H1 (cell line): ENCODE measurements at regions not wholly inside any gene's neighbourhood (a gene's known extent, or its start where the extent isn't known, plus 50 kb on each side); places are given as distances from the start of the nearest gene placed in this dataset.

Experiments used
- CTCF ChIA-PET: fragments of 300-600 bp; sonication (Branson Sonifier 250); formaldehyde crosslinking; loops from one replicate; lab custom pipeline; 2021; ENCODE audit not compliant: partially characterized antibody; lab: Charles Lee
- POLR2A ChIA-PET: fragments of 300-600 bp; sonication (Branson Sonifier 250); formaldehyde crosslinking; loops from one replicate; lab custom pipeline; 2021; ENCODE audit warnings: inconsistent platforms; ENCODE audit not compliant: partially characterized antibody; lab: Charles Lee
- DNase-seq, 2 experiments: peaks; one replicate each; pipeline versions ENCODE4 v3.0.0 to v3.0.0-alpha.2; 2010 to 2022; ENCODE audit warnings: low spot score in 2 of 2, low read depth in 1 of 2, mixed read lengths in 1 of 2
- FAIRE-seq: peaks from 2 replicates; lab custom pipeline; 2011; peaks lifted over from hg19 to GRCh38; lab: Jason Lieb, UNC
- H2AFZ ChIP-seq: 2 replicates; pipeline ENCODE4 v1.8.1; 2012; ENCODE audit warnings: low read length, inconsistent platforms
- H2AK5ac ChIP-seq: 2 replicates; pipeline ENCODE4 v1.6.1; 2013; ENCODE audit warnings: low read depth, low read length
- H2BK120ac ChIP-seq: replicated peaks from 2 replicates; pipeline ENCODE3; 2013; ENCODE audit warnings: low read depth, low read length, inconsistent platforms
- H2BK12ac ChIP-seq: 2 replicates; pipeline ENCODE4 v1.6.1; 2013; ENCODE audit warnings: low read depth, low read length
- H2BK15ac ChIP-seq: 2 replicates; pipeline ENCODE4 v1.6.1; 2013; ENCODE audit warnings: low read length
- H2BK20ac ChIP-seq: 2 replicates; pipeline ENCODE4 v1.6.1; 2013; ENCODE audit warnings: low read length
- H2BK5ac ChIP-seq: 2 replicates; pipeline ENCODE4 v1.6.1; 2013; ENCODE audit warnings: low read depth, low read length
- H3K14ac ChIP-seq: 2 replicates; pipeline ENCODE4 v1.6.1; 2013; ENCODE audit warnings: inconsistent platforms; ENCODE audit not compliant: insufficient read length
- H3K18ac ChIP-seq: 2 replicates; pipeline ENCODE4 v1.6.1; 2013; ENCODE audit warnings: low read length; ENCODE audit errors: extremely low read depth
- H3K23ac ChIP-seq: 2 replicates; pipeline ENCODE4 v1.6.1; 2013; ENCODE audit warnings: inconsistent platforms; ENCODE audit not compliant: insufficient read length
- H3K23me2 ChIP-seq: 2 replicates; pipeline ENCODE4 v1.6.1; 2013; ENCODE audit warnings: low read depth, low read length
- H3K27ac ChIP-seq: 2 replicates; pipeline ENCODE4 v1.6.1; 2011; ENCODE audit warnings: low read depth, low read length, inconsistent platforms
- H3K27me3 ChIP-seq, 4 experiments: replicated peaks in 1 of 4; 1 replicate in 1 of 4; 2 replicates in 3 of 4; pipeline versions ENCODE4 v1.6.1 to v1.8.1; 2011 to 2013; ENCODE audit warnings: low read length in 3 of 4, mild to moderate bottlenecking in 3 of 4, inconsistent platforms in 2 of 4, mixed read lengths in 2 of 4, moderate library complexity in 1 of 4; ENCODE audit not compliant: control insufficient read depth in 3 of 4, insufficient read depth in 3 of 4; ENCODE audit errors: extremely low read depth in 1 of 4
- H3K36me3 ChIP-seq, 4 experiments: 2 replicates each; pipeline versions ENCODE4 v1.6.1 to v1.8.1; 2011 to 2013; ENCODE audit warnings: mild to moderate bottlenecking in 4 of 4, low read length in 3 of 4, moderate library complexity in 2 of 4, control low read depth in 1 of 4, inconsistent platforms in 1 of 4; ENCODE audit not compliant: insufficient read depth in 4 of 4, control insufficient read depth in 2 of 4
- H3K4ac ChIP-seq: replicated peaks from 2 replicates; pipeline ENCODE3; 2013; ENCODE audit warnings: low read length, low read depth, mixed read lengths, inconsistent platforms; ENCODE audit not compliant: insufficient read length
- H3K4me1 ChIP-seq, 4 experiments: replicated peaks in 1 of 4; 1 replicate in 1 of 4; 2 replicates in 3 of 4; pipeline versions ENCODE4 v1.6.1 to v1.8.1; 2011 to 2013; ENCODE audit warnings: low read length in 3 of 4, inconsistent platforms in 2 of 4, mixed read lengths in 1 of 4; ENCODE audit not compliant: insufficient read depth in 4 of 4, control insufficient read depth in 3 of 4
- H3K4me2 ChIP-seq, 2 experiments: 2 replicates each; pipeline versions ENCODE4 v1.6.1 to v1.8.1; 2011 to 2013; ENCODE audit warnings: low read depth in 2 of 2, low read length in 2 of 2, control low read depth in 1 of 2, inconsistent platforms in 1 of 2, mild to moderate bottlenecking in 1 of 2; ENCODE audit not compliant: insufficient read depth in 1 of 2
- H3K4me3 ChIP-seq, 4 experiments: fragments of 200-600, 300-600 bp in 1 of 4; sonication (generic), shearing (Covaris generic), sonication (Bioruptor Twin) in 1 of 4; 2 replicates each; pipeline versions ENCODE4 v1.5.1 to v1.8.1; 2011 to 2016; ENCODE audit warnings: low read length in 4 of 4, low read depth in 3 of 4, control low read depth in 2 of 4, inconsistent platforms in 2 of 4, mild to moderate bottlenecking in 2 of 4, mixed read lengths in 1 of 4, moderate library complexity in 1 of 4; ENCODE audit not compliant: insufficient read depth in 2 of 4; ENCODE audit errors: extremely low read depth in 1 of 4
- H3K56ac ChIP-seq: replicated peaks from 2 replicates; pipeline ENCODE3; 2013; ENCODE audit warnings: low read depth, mild to moderate bottlenecking, mixed read lengths, low read length, inconsistent platforms; ENCODE audit not compliant: insufficient read length
- H3K79me1 ChIP-seq: 2 replicates; pipeline ENCODE4 v1.6.1; 2013; ENCODE audit warnings: low read depth, low read length, control low read depth
- H3K79me2 ChIP-seq, 2 experiments: 2 replicates each; pipeline versions ENCODE4 v1.6.1 to v1.8.1; 2012 to 2013; ENCODE audit warnings: low read length in 2 of 2, mild to moderate bottlenecking in 2 of 2, inconsistent platforms in 1 of 2; ENCODE audit not compliant: insufficient read depth in 2 of 2, control insufficient read depth in 1 of 2
- H3K9ac ChIP-seq, 4 experiments: replicated peaks in 1 of 4; 1 replicate in 1 of 4; 2 replicates in 3 of 4; pipeline versions ENCODE4 v1.6.1 to v1.8.1; 2011 to 2013; ENCODE audit warnings: low read depth in 3 of 4, low read length in 3 of 4, control low read depth in 2 of 4, mild to moderate bottlenecking in 2 of 4, moderate library complexity in 2 of 4, inconsistent platforms in 1 of 4; ENCODE audit errors: extremely low read depth in 1 of 4
- H3K9me3 ChIP-seq, 2 experiments: 2 replicates each; pipeline versions ENCODE4 v1.6.1 to v1.8.1; 2012 to 2013; ENCODE audit warnings: mild to moderate bottlenecking in 2 of 2, moderate library complexity in 2 of 2, control low read depth in 1 of 2, inconsistent platforms in 1 of 2, low read depth in 1 of 2, low read length in 1 of 2, mixed read lengths in 1 of 2; ENCODE audit not compliant: insufficient read depth in 2 of 2
- H4K20me1 ChIP-seq, 2 experiments: replicated peaks in 1 of 2; 2 replicates each; pipeline versions ENCODE3 to v1.8.1; 2011 to 2013; ENCODE audit warnings: inconsistent platforms in 2 of 2, low read length in 2 of 2, mild to moderate bottlenecking in 1 of 2; ENCODE audit not compliant: insufficient read depth in 2 of 2, control insufficient read depth in 1 of 2
- H4K5ac ChIP-seq: 2 replicates; pipeline ENCODE4 v1.6.1; 2013; ENCODE audit warnings: low read length, low read depth, mixed read lengths, inconsistent platforms; ENCODE audit not compliant: insufficient read length
- H4K8ac ChIP-seq: 2 replicates; pipeline ENCODE4 v1.8.0; 2013; ENCODE audit warnings: mild to moderate bottlenecking, moderate library complexity, low read length, inconsistent platforms; ENCODE audit not compliant: insufficient read depth; ENCODE audit errors: extremely low read depth
- H4K91ac ChIP-seq: replicated peaks from 2 replicates; pipeline ENCODE3; 2013; ENCODE audit warnings: low read length, mixed read lengths, inconsistent platforms; ENCODE audit not compliant: insufficient read length
- CBX5 ChIP-seq: fragments of 300-800, 300-1000 bp; sonication (generic); IDR thresholded peaks from 2 replicates; pipeline ENCODE4 v1.7.1; 2016; ENCODE audit warnings: antibody characterized with exemption, low read length, low read depth
- EP300 ChIP-seq, 2 experiments: IDR thresholded peaks; 1 replicate in 1 of 2; 2 replicates in 1 of 2; pipeline ENCODE4 v1.6.1; 2011 to 2012; ENCODE audit warnings: low read depth in 2 of 2, low read length in 2 of 2, mild to moderate bottlenecking in 2 of 2, borderline replicate concordance in 1 of 2, inconsistent platforms in 1 of 2, moderate library complexity in 1 of 2
- POLR2A ChIP-seq, 2 experiments: IDR thresholded peaks; 1 replicate in 1 of 2; 2 replicates in 1 of 2; pipeline ENCODE4 v1.6.1; 2011; ENCODE audit warnings: low read depth in 2 of 2, low read length in 2 of 2, mild to moderate bottlenecking in 2 of 2; ENCODE audit errors: control extremely low read depth in 1 of 2
- POLR2AphosphoS5 ChIP-seq: IDR thresholded peaks from 2 replicates; pipeline ENCODE4 v1.6.1; 2011; ENCODE audit warnings: low read depth, low read length
- SP4 ChIP-seq: IDR thresholded peaks from 2 replicates; pipeline ENCODE4 v1.6.1; 2012; ENCODE audit warnings: low read length, inconsistent platforms
- TBP ChIP-seq: IDR thresholded peaks from 2 replicates; pipeline ENCODE4 v1.6.1; 2011; ENCODE audit warnings: low read depth, low read length, improper control_type of control experiment
- WGBS, 2 experiments: shearing (Covaris generic) in 1 of 2; methylation state at CpG; one replicate each; pipeline versions ENCODE4 v1.1.6 to v1.1.7; 2013 to 2015; ENCODE audit warnings: low lambda C conversion rate in 2 of 2, mixed read lengths in 2 of 2, inconsistent platforms in 1 of 2, low coverage in 1 of 2, missing lambda C conversion rate in 1 of 2; ENCODE audit not compliant: insufficient replicate concordance in 2 of 2, insufficient coverage in 1 of 2, insufficient read length in 1 of 2; ENCODE audit errors: extremely low coverage in 1 of 2, missing lambda C conversion rate in 1 of 2; 5-methylcytosine and 5-hydroxymethylcytosine counted together
- TF ChIP-seq, protein P1 (sequence below), 3 experiments: IDR thresholded peaks; 1 replicate in 2 of 3; 2 replicates in 1 of 3; pipeline versions ENCODE4 v1.5.1 to v1.6.1; 2011; ENCODE audit warnings: low read length in 3 of 3, mild to moderate bottlenecking in 3 of 3, inconsistent platforms in 2 of 3, low read depth in 1 of 3, moderate library complexity in 1 of 3; ENCODE audit not compliant: insufficient read depth in 1 of 3; ENCODE audit errors: control extremely low read depth in 1 of 3
- TF ChIP-seq, protein P2 (sequence below): IDR thresholded peaks from 2 replicates; pipeline ENCODE4 v1.6.1; 2011; ENCODE audit warnings: low read length, improper control_type of control experiment
- TF ChIP-seq, protein P3 (sequence below): IDR thresholded peaks from 2 replicates; pipeline ENCODE4 v1.6.1; 2011; ENCODE audit warnings: low read depth, mild to moderate bottlenecking, low read length; ENCODE audit not compliant: insufficient read depth

DNA sequence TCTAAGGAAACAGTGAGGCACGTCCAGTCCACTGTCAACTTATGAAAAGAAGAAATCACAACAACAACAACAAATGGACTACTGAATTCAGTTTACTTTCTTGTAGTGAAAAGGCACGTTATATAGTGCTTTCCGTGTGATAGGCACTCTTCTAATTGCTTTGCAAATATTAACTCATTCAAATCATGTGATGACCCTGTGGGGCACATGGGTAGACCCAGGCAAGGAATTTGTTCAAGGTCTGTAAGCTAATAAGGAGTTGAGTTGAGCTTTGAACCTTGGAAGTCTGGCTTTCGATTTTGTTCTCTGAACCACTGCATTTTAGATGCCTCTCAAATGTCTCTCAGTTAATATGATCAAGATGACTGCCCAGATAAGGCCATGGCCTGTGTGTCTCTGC is 295.1 kb upstream of the RBFOX1 start:
- no peaks in the 10 kb centered on the region for H3K79me2 ChIP-seq
- H4K91ac ChIP-seq = no peak overlapping the region

More for the DNA sequence above, 295.1 kb upstream of the RBFOX1 start:
- 88% methylated on average over 4 of the region's 4 CpGs; no CpG with 5 or more reads in 1 of the 2 experiments for WGBS, 2 experiments
- H3K23ac ChIP-seq = no peak overlapping the region
- no peak overlapping the region for H3K18ac ChIP-seq
- H3K9me3 ChIP-seq = no peaks in the 10 kb centered on the region
- H3K23me2 ChIP-seq = no peaks in the 10 kb centered on the region
- H3K56ac ChIP-seq = no peak overlapping the region
- H3K4me1 ChIP-seq = peaks cover 0 to 4% (median 0%) of the 10 kb centered on the region in 4 experiments; a peak in 2 of 7 replicates
- H2BK5ac ChIP-seq = no peak overlapping the region
- H3K36me3 ChIP-seq = no peaks in the 10 kb centered on the region
- no peak overlapping the region for H2AFZ ChIP-seq
- H2BK120ac ChIP-seq = no peak overlapping the region
- H2AK5ac ChIP-seq = no peak overlapping the region
- no peaks in the 10 kb centered on the region for H4K20me1 ChIP-seq
- no peak overlapping the region for H3K4me3 ChIP-seq
- no peak overlapping the region for H3K14ac ChIP-seq
- H4K5ac ChIP-seq = no peak overlapping the region
- FAIRE-seq = no peak
- no peak overlapping the region for H3K4me2 ChIP-seq
- H3K79me1 ChIP-seq = no peaks in the 10 kb centered on the region
- CTCF ChIA-PET = interaction anchor here (0.9 to 1.4 kb wide), 4 partner anchors 9 to 67 kb away, joined by 3 to 9 read pairs (median 4); no protein-coding TSS in a partner anchor
- DNase-seq = no peak
- H2BK15ac ChIP-seq = no peak overlapping the region
- H4K8ac ChIP-seq = no peak overlapping the region
- H3K27ac ChIP-seq = no peak overlapping the region
- no peak overlapping the region for H3K4ac ChIP-seq
- no peaks in the 10 kb centered on the region for H3K27me3 ChIP-seq
- TF ChIP-seq CBX5 = no peak
- TF ChIP-seq, protein P1, sequence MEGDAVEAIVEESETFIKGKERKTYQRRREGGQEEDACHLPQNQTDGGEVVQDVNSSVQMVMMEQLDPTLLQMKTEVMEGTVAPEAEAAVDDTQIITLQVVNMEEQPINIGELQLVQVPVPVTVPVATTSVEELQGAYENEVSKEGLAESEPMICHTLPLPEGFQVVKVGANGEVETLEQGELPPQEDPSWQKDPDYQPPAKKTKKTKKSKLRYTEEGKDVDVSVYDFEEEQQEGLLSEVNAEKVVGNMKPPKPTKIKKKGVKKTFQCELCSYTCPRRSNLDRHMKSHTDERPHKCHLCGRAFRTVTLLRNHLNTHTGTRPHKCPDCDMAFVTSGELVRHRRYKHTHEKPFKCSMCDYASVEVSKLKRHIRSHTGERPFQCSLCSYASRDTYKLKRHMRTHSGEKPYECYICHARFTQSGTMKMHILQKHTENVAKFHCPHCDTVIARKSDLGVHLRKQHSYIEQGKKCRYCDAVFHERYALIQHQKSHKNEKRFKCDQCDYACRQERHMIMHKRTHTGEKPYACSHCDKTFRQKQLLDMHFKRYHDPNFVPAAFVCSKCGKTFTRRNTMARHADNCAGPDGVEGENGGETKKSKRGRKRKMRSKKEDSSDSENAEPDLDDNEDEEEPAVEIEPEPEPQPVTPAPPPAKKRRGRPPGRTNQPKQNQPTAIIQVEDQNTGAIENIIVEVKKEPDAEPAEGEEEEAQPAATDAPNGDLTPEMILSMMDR (IDR thresholded peaks at IDR 0.05; ENCODE audit: control extremely low read depth in 1 of 3, insufficient read depth in 1 of 3, low read depth in 1 of 3, low read length in 3 of 3) = no peak
- no peak for TF ChIP-seq TBP
- TF ChIP-seq, protein P2, sequence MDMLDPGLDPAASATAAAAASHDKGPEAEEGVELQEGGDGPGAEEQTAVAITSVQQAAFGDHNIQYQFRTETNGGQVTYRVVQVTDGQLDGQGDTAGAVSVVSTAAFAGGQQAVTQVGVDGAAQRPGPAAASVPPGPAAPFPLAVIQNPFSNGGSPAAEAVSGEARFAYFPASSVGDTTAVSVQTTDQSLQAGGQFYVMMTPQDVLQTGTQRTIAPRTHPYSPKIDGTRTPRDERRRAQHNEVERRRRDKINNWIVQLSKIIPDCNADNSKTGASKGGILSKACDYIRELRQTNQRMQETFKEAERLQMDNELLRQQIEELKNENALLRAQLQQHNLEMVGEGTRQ = no peak
- no peak for TF ChIP-seq POLR2AphosphoS5
- no peak for TF ChIP-seq SP4
- TF ChIP-seq, protein P3, sequence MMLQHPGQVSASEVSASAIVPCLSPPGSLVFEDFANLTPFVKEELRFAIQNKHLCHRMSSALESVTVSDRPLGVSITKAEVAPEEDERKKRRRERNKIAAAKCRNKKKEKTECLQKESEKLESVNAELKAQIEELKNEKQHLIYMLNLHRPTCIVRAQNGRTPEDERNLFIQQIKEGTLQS = no peak
- TF ChIP-seq POLR2A (IDR thresholded peaks at IDR 0.05; ENCODE audit: control extremely low read depth in 1 of 2, low read depth in 2 of 2, low read length in 2 of 2) = no peak
- no peak for TF ChIP-seq EP300 (IDR thresholded peaks at IDR 0.05; ENCODE audit: borderline replicate concordance in 1 of 2, low read depth in 2 of 2, low read length in 2 of 2)
- no peak overlapping the region for H2BK12ac ChIP-seq
- POLR2A ChIA-PET = no interaction called here
- no peak overlapping the region for H3K9ac ChIP-seq
- no peak overlapping the region for H2BK20ac ChIP-seq
